ENCODE measurements at regions not wholly inside any gene's neighbourhood (a gene's known extent, or its start where the extent isn't known, plus 50 kb on each side); places are given as distances from the start of the nearest gene placed in this dataset.

- CTCF ChIA-PET: interaction anchor here (0.7 to 1.7 kb wide), 2 partner anchors 8 to 198 kb away, joined by 3 read pairs; no protein-coding TSS in a partner anchor
These were observed 141.3 kb upstream of the EPB41L4A start for GRCh38 chr5:112560371-112560770.

GRCh38 chr5:112563169-112563826 is 144.2 kb upstream of the EPB41L4A start:
- H3K9me3 Mint-ChIP-seq: peaks cover 14% of the 10 kb centered on the region
- H3K4me3 Mint-ChIP-seq: no peak overlapping the region
- no peak for DNase-seq
- ChIA-PET CTCF (interaction anchor here (1.3 kb wide), 1 partner anchor 194 kb away, joined by 3 read pairs; no protein-coding TSS in a partner anchor), POLR2A (no interaction called here)
- H3K36me3 Mint-ChIP-seq (ENCODE audit: low read depth): peaks cover 5% of the 10 kb centered on the region
- intact Hi-C loops (cut with micrococcal nuclease): no loop called here
- peaks cover 6% of the 10 kb centered on the region for H3K27me3 Mint-ChIP-seq
- no peak overlapping the region for H3K27ac Mint-ChIP-seq
- H3K4me1 Mint-ChIP-seq (ENCODE audit: low read depth): peaks cover 2% of the 10 kb centered on the region
- TF ChIP-seq CTCF (IDR thresholded peaks at IDR 0.05): no peak
- ATAC-seq: no peak

More at GRCh38 chr5:112560371-112560770, 141.3 kb upstream of the EPB41L4A start:
- H3K4me3 Mint-ChIP-seq: no peak overlapping the region
- DNase-seq (no peak), ATAC-seq (no peak)
- H3K4me1 Mint-ChIP-seq (ENCODE audit: low read depth): peaks cover 2% of the 10 kb centered on the region
- no peak for TF ChIP-seq CTCF (IDR thresholded peaks at IDR 0.05)
- no peak overlapping the region for H3K27ac Mint-ChIP-seq
- H3K9me3 Mint-ChIP-seq: peaks cover 14% of the 10 kb centered on the region
- intact Hi-C loops (cut with micrococcal nuclease): no loop called here
- peaks cover 2% of the 10 kb centered on the region for H3K27me3 Mint-ChIP-seq
- POLR2A ChIA-PET: no interaction called here
- peaks cover 5% of the 10 kb centered on the region for H3K36me3 Mint-ChIP-seq (ENCODE audit: low read depth)

GRCh38 chr5:112566251-112566650 is 147.2 kb upstream of the EPB41L4A start:
- no peak for DNase-seq
- Mint-ChIP-seq H3K36me3 (ENCODE audit: low read depth) (peaks cover 5% of the 10 kb centered on the region), H3K27me3 (peaks cover 5% of the 10 kb centered on the region), H3K4me3 (no peak overlapping the region), H3K27ac (no peak overlapping the region), H3K4me1 (ENCODE audit: low read depth) (no peaks in the 10 kb centered on the region), H3K9me3 (peaks cover 14% of the 10 kb centered on the region)
- POLR2A ChIA-PET: no interaction called here
- CTCF ChIA-PET: no interaction called here
- intact Hi-C loops (cut with micrococcal nuclease): no loop called here
- no peak for TF ChIP-seq CTCF (IDR thresholded peaks at IDR 0.05)
- ATAC-seq: no peak

- CTCF ChIA-PET: no interaction called here
- no peak for DNase-seq
These were observed 150.5 kb upstream of the EPB41L4A start for GRCh38 chr5:112569596-112569995.

More at GRCh38 chr5:112569596-112569995, 150.5 kb upstream of the EPB41L4A start:
- Mint-ChIP-seq H3K9me3 (peaks cover 3% of the 10 kb centered on the region), H3K27ac (no peak overlapping the region), H3K36me3 (ENCODE audit: low read depth) (no peaks in the 10 kb centered on the region), H3K4me3 (no peak overlapping the region), H3K4me1 (ENCODE audit: low read depth) (no peaks in the 10 kb centered on the region), H3K27me3 (peaks cover 7% of the 10 kb centered on the region)
- no peak for ATAC-seq
- POLR2A ChIA-PET: no interaction called here
- intact Hi-C loops (cut with micrococcal nuclease): no loop called here
- TF ChIP-seq CTCF (IDR thresholded peaks at IDR 0.05): no peak
